SK-N-SH treated with all-trans-retinoic acid at 6 μM for 48 hours (cell line): ENCODE measurements at regions not wholly inside any gene's neighbourhood (a gene's known extent, or its start where the extent isn't known, plus 50 kb on each side); places are given as distances from the start of the nearest gene placed in this dataset.

Experiments used
- CSDC2 ChIP-seq: fragments of 250-450 bp; sonication (Bioruptor Pico); IDR thresholded peaks from 2 replicates; pipeline ENCODE4 v1.5.0; 2020; ENCODE audit warnings: mild to moderate bottlenecking, moderate library complexity
- OSR1 ChIP-seq: fragments of 250-450 bp; sonication (Bioruptor Pico); IDR thresholded peaks from 2 replicates; pipeline ENCODE4 v1.8.0; 2022; ENCODE audit warnings: moderate library complexity, mild to moderate bottlenecking, inconsistent platforms
- POU6F1 ChIP-seq: fragments of 250-450 bp; sonication (Bioruptor Pico); IDR thresholded peaks from 2 replicates; pipeline ENCODE4 v1.8.0; 2021; ENCODE audit warnings: low read depth, mild to moderate bottlenecking, moderate library complexity, borderline replicate concordance
- RARB ChIP-seq: fragments of 250-450 bp; sonication (Bioruptor Pico); IDR thresholded peaks from 2 replicates; pipeline ENCODE4 v1.8.0; 2021; ENCODE audit warnings: mild to moderate bottlenecking, moderate library complexity
- ZNF70 ChIP-seq: fragments of 450-650 bp; formaldehyde crosslinking; IDR thresholded peaks from 2 replicates; pipeline ENCODE4 v1.5.0; 2020; ENCODE audit warnings: mild to moderate bottlenecking, moderate library complexity

GRCh38 chr14:98189062-98189461, 1082.9 kb downstream of the BCL11B start:
- no peak for TF ChIP-seq ZNF70 (CRISPR knock-in tag)
- no peak for TF ChIP-seq RARB (CRISPR knock-in tag)
- TF ChIP-seq CSDC2 = no peak
- no peak for TF ChIP-seq POU6F1 (CRISPR knock-in tag)
- TF ChIP-seq OSR1 = no peak
